Activated CD4-positive, alpha-beta T cell treated with anti-CD3 and anti-CD28 coated beads, Interleukin-2, amount 10 ng/mL, durations not matched to agents 24 days and 14 days (primary cell): ENCODE measurements at regions not wholly inside any gene's neighbourhood (a gene's known extent, or its start where the extent isn't known, plus 50 kb on each side); places are given as distances from the start of the nearest gene placed in this dataset.

Source experiments
- DNase-seq: peaks from one replicate; pipeline ENCODE4 v3.0.0; 2022
- H3K27ac Mint-ChIP-seq: one replicate; pipeline ENCODE4 v1.8.0; 2022; ENCODE audit warnings: mild to moderate bottlenecking, mixed read lengths
- H3K27me3 Mint-ChIP-seq: one replicate; pipeline ENCODE4 v1.8.0; 2022; ENCODE audit warnings: mixed read lengths
- H3K36me3 Mint-ChIP-seq: one replicate; pipeline ENCODE4 v1.8.0; 2022; ENCODE audit warnings: low read depth, mild to moderate bottlenecking, mixed read lengths
- H3K4me1 Mint-ChIP-seq: one replicate; pipeline ENCODE4 v1.8.0; 2021; ENCODE audit warnings: mixed read lengths
- H3K4me3 Mint-ChIP-seq: one replicate; pipeline ENCODE4 v1.8.0; 2022; ENCODE audit warnings: mild to moderate bottlenecking, moderate library complexity, mixed read lengths
- H3K9me3 Mint-ChIP-seq: one replicate; pipeline ENCODE4 v1.8.0; 2021; ENCODE audit warnings: mixed read lengths
- intact Hi-C: fragments of 100-400 bp; cut with micrococcal nuclease; formaldehyde crosslinking; loops from one replicate; pipeline ENCODE4 v1.15.1; 2023

GRCh38 chr16:80226499-80226898 is 314.3 kb upstream of the DYNLRB2 start:
- Mint-ChIP-seq H3K27ac (no peak overlapping the region), H3K4me1 (peaks cover 2% of the 10 kb centered on the region), H3K36me3 (no peaks in the 10 kb centered on the region), H3K9me3 (peaks cover 15% of the 10 kb centered on the region), H3K27me3 (peaks cover 1% of the 10 kb centered on the region), H3K4me3 (no peak overlapping the region)
- DNase-seq: no peak
- intact Hi-C loops: no loop called here

GRCh38 chr16:80210787-80211186 is 330.0 kb upstream of the DYNLRB2 start:
- no peak overlapping the region for H3K4me3 Mint-ChIP-seq
- intact Hi-C loops: no loop called here
- DNase-seq: no peak
- peaks cover 3% of the 10 kb centered on the region for H3K27me3 Mint-ChIP-seq
- H3K36me3 Mint-ChIP-seq: no peaks in the 10 kb centered on the region
- no peaks in the 10 kb centered on the region for H3K4me1 Mint-ChIP-seq
- H3K9me3 Mint-ChIP-seq: no peaks in the 10 kb centered on the region
- H3K27ac Mint-ChIP-seq: no peak overlapping the region

GRCh38 chr16:80208743-80209142 is 332.1 kb upstream of the DYNLRB2 start:
- H3K36me3 Mint-ChIP-seq: no peaks in the 10 kb centered on the region
- no peak overlapping the region for H3K4me3 Mint-ChIP-seq
- H3K27ac Mint-ChIP-seq: no peak overlapping the region
- no peaks in the 10 kb centered on the region for H3K9me3 Mint-ChIP-seq
- no peak for DNase-seq
- peaks cover 3% of the 10 kb centered on the region for H3K27me3 Mint-ChIP-seq
- intact Hi-C loops: no loop called here
- no peaks in the 10 kb centered on the region for H3K4me1 Mint-ChIP-seq

- Mint-ChIP-seq H3K27ac (no peak overlapping the region), H3K4me3 (no peak overlapping the region), H3K36me3 (no peaks in the 10 kb centered on the region), H3K9me3 (no peaks in the 10 kb centered on the region), H3K27me3 (no peaks in the 10 kb centered on the region), H3K4me1 (no peaks in the 10 kb centered on the region)
- no peak for DNase-seq
- intact Hi-C loops: no loop called here
Measured at GRCh38 chr16:80208015-80208414, 332.8 kb upstream of the DYNLRB2 start.

- Mint-ChIP-seq H3K4me1 (no peaks in the 10 kb centered on the region), H3K27ac (no peak overlapping the region), H3K9me3 (no peaks in the 10 kb centered on the region), H3K4me3 (no peak overlapping the region), H3K27me3 (no peaks in the 10 kb centered on the region), H3K36me3 (no peaks in the 10 kb centered on the region)
- intact Hi-C loops: no loop called here
- DNase-seq: no peak
Measured at GRCh38 chr16:80203821-80204220, 337.0 kb upstream of the DYNLRB2 start.

- DNase-seq: no peak
- Mint-ChIP-seq H3K4me1 (no peaks in the 10 kb centered on the region), H3K9me3 (no peaks in the 10 kb centered on the region), H3K27me3 (no peaks in the 10 kb centered on the region), H3K27ac (no peak overlapping the region), H3K36me3 (no peaks in the 10 kb centered on the region), H3K4me3 (no peak overlapping the region)
- intact Hi-C loops: no loop called here
Measured at GRCh38 chr16:80202831-80203413, 337.9 kb upstream of the DYNLRB2 start.

GRCh38 chr16:80200079-80200478 is 340.7 kb upstream of the DYNLRB2 start:
- Mint-ChIP-seq H3K4me3 (no peak overlapping the region), H3K27ac (no peak overlapping the region), H3K27me3 (no peaks in the 10 kb centered on the region), H3K36me3 (no peaks in the 10 kb centered on the region), H3K9me3 (no peaks in the 10 kb centered on the region), H3K4me1 (peaks cover 2% of the 10 kb centered on the region)
- DNase-seq: no peak
- intact Hi-C loops: no loop called here

GRCh38 chr16:80199614-80200013 is 341.2 kb upstream of the DYNLRB2 start:
- Mint-ChIP-seq H3K36me3 (no peaks in the 10 kb centered on the region), H3K9me3 (no peaks in the 10 kb centered on the region), H3K27ac (no peak overlapping the region), H3K4me3 (no peak overlapping the region), H3K4me1 (peaks cover 2% of the 10 kb centered on the region), H3K27me3 (no peaks in the 10 kb centered on the region)
- intact Hi-C loops: loop anchor here (5.0 kb wide), 2 partner anchors 33 to 572 kb away; no protein-coding TSS in a partner anchor
- DNase-seq: no peak

- H3K27me3 Mint-ChIP-seq: no peaks in the 10 kb centered on the region
- no peak for DNase-seq
- no peak overlapping the region for H3K4me3 Mint-ChIP-seq
- peaks cover 2% of the 10 kb centered on the region for H3K4me1 Mint-ChIP-seq
- intact Hi-C loops: loop anchor here (5.0 kb wide), 2 partner anchors 34 to 571 kb away; no protein-coding TSS in a partner anchor
- no peaks in the 10 kb centered on the region for H3K9me3 Mint-ChIP-seq
- no peak overlapping the region for H3K27ac Mint-ChIP-seq
- no peaks in the 10 kb centered on the region for H3K36me3 Mint-ChIP-seq
Measured at GRCh38 chr16:80198311-80199299, 342.2 kb upstream of the DYNLRB2 start.

- intact Hi-C loops: loop anchor here (5.0 kb wide), 2 partner anchors 35 to 570 kb away; no protein-coding TSS in a partner anchor
- Mint-ChIP-seq H3K9me3 (no peaks in the 10 kb centered on the region), H3K4me3 (no peak overlapping the region), H3K27ac (peak overlapping the region; percentile 70), H3K4me1 (peaks cover 2% of the 10 kb centered on the region), H3K36me3 (no peaks in the 10 kb centered on the region), H3K27me3 (no peaks in the 10 kb centered on the region)
- DNase-seq: no peak
Measured at GRCh38 chr16:80197741-80198201, 343.0 kb upstream of the DYNLRB2 start.

- intact Hi-C loops: no loop called here
- Mint-ChIP-seq H3K9me3 (no peaks in the 10 kb centered on the region), H3K27me3 (no peaks in the 10 kb centered on the region), H3K4me3 (no peak overlapping the region), H3K4me1 (no peaks in the 10 kb centered on the region), H3K27ac (no peak overlapping the region), H3K36me3 (no peaks in the 10 kb centered on the region)
- no peak for DNase-seq
Measured at GRCh38 chr16:80191928-80192327, 348.9 kb upstream of the DYNLRB2 start.

- no peaks in the 10 kb centered on the region for H3K36me3 Mint-ChIP-seq
- intact Hi-C loops: no loop called here
Measured at GRCh38 chr16:80189476-80190175, 351.2 kb upstream of the DYNLRB2 start.

GRCh38 chr16:80176114-80176513 is 364.7 kb upstream of the DYNLRB2 start:
- intact Hi-C loops: no loop called here
- no peak overlapping the region for H3K27ac Mint-ChIP-seq
- no peak for DNase-seq
- H3K4me1 Mint-ChIP-seq: no peaks in the 10 kb centered on the region
- H3K27me3 Mint-ChIP-seq: peaks cover 5% of the 10 kb centered on the region
- no peaks in the 10 kb centered on the region for H3K36me3 Mint-ChIP-seq
- no peak overlapping the region for H3K4me3 Mint-ChIP-seq
- H3K9me3 Mint-ChIP-seq: no peaks in the 10 kb centered on the region

More at GRCh38 chr16:80189476-80190175, 351.2 kb upstream of the DYNLRB2 start:
- Mint-ChIP-seq H3K4me3 (no peak overlapping the region), H3K9me3 (no peaks in the 10 kb centered on the region), H3K27me3 (no peaks in the 10 kb centered on the region), H3K27ac (no peak overlapping the region), H3K4me1 (no peaks in the 10 kb centered on the region)
- DNase-seq: no peak

- no peak for DNase-seq
- Mint-ChIP-seq H3K27me3 (peaks cover under 1% of the 10 kb centered on the region), H3K4me3 (no peak overlapping the region), H3K36me3 (no peaks in the 10 kb centered on the region), H3K4me1 (no peaks in the 10 kb centered on the region), H3K9me3 (no peaks in the 10 kb centered on the region), H3K27ac (no peak overlapping the region)
- intact Hi-C loops: no loop called here
Measured at GRCh38 chr16:80175011-80175410, 365.8 kb upstream of the DYNLRB2 start.
